ENCODE measurements at regions not wholly inside any gene's neighbourhood (a gene's known extent, or its start where the extent isn't known, plus 50 kb on each side); places are given as distances from the start of the nearest gene placed in this dataset.
"Not testable (repeated sequence)": the region's sequence is repeated elsewhere in the genome, so short reads cannot be mapped to it uniquely, and the experiment has no call there.

GRCh38 chrX:121755541-121755940, 708.1 kb downstream of the GLUD2 start:
- TF ChIP-seq CTCF (IDR thresholded peaks at IDR 0.05), result no peak
- TF ChIP-seq POLR2A (IDR thresholded peaks at IDR 0.05), result no peak
- intact Hi-C loops (cut with DNase I), result no loop called here

GRCh38 chrX:121761845-121762244, 714.4 kb downstream of the GLUD2 start:
- intact Hi-C loops (cut with DNase I), result no loop called here
- DNase-seq (no peak), ATAC-seq (no peak)
- Histone ChIP-seq H3K36me3 (no peaks in the 10 kb centered on the region), H3K27me3 (no peaks in the 10 kb centered on the region), H3K27ac (no peak overlapping the region), H3K9me3 (no peaks in the 10 kb centered on the region), H3K4me1 (no peaks in the 10 kb centered on the region), H3K4me3 (no peak overlapping the region)
- WGBS (ENCODE audit: insufficient coverage, low coverage, low lambda C conversion rate, missing lambda C conversion rate), result 65% methylated on average over 6 of the region's 6 CpGs
- TF ChIP-seq POLR2A (IDR thresholded peaks at IDR 0.05) (no peak), CTCF (IDR thresholded peaks at IDR 0.05) (no peak)

More at GRCh38 chrX:121755541-121755940, 708.1 kb downstream of the GLUD2 start:
- DNase-seq (no peak), ATAC-seq (no peak)
- Histone ChIP-seq H3K4me1 (no peaks in the 10 kb centered on the region), H3K9me3 (no peaks in the 10 kb centered on the region), H3K36me3 (no peaks in the 10 kb centered on the region), H3K27me3 (no peaks in the 10 kb centered on the region), H3K4me3 (no peak overlapping the region), H3K27ac (no peak overlapping the region)
- 33% methylated on average over 3 of the region's 3 CpGs for WGBS (ENCODE audit: insufficient coverage, low coverage, low lambda C conversion rate, missing lambda C conversion rate)

GRCh38 chrX:121763671-121764070, 716.3 kb downstream of the GLUD2 start:
- intact Hi-C loops (cut with DNase I), result no loop called here
- no peaks in the 10 kb centered on the region for H3K27me3 ChIP-seq
- no peak overlapping the region for H3K4me3 ChIP-seq
- no peaks in the 10 kb centered on the region for H3K9me3 ChIP-seq
- WGBS (ENCODE audit: insufficient coverage, low coverage, low lambda C conversion rate, missing lambda C conversion rate), result 80% methylated on average over 4 of the region's 4 CpGs
- H3K27ac ChIP-seq, result no peak overlapping the region
- TF ChIP-seq CTCF (IDR thresholded peaks at IDR 0.05) (no peak), POLR2A (IDR thresholded peaks at IDR 0.05) (no peak)
- no peaks in the 10 kb centered on the region for H3K4me1 ChIP-seq
- ATAC-seq (no peak), DNase-seq (no peak)
- no peaks in the 10 kb centered on the region for H3K36me3 ChIP-seq

GRCh38 chrX:121768210-121768609, 720.8 kb downstream of the GLUD2 start:
- intact Hi-C loops (cut with DNase I); H3K36me3 ChIP-seq; H3K27ac ChIP-seq; H3K27me3 ChIP-seq; H3K9me3 ChIP-seq; H3K4me1 ChIP-seq; DNase-seq; ATAC-seq; H3K4me3 ChIP-seq: not testable (repeated sequence)
- 50% methylated on average over 3 of the region's 3 CpGs for WGBS (ENCODE audit: insufficient coverage, low coverage, low lambda C conversion rate, missing lambda C conversion rate)

- ATAC-seq, result no peak
Measured at GRCh38 chrX:121781991-121782390, 734.6 kb downstream of the GLUD2 start.

More at GRCh38 chrX:121781991-121782390, 734.6 kb downstream of the GLUD2 start:
- H3K36me3 ChIP-seq, result no peaks in the 10 kb centered on the region
- no peak overlapping the region for H3K27ac ChIP-seq
- intact Hi-C loops (cut with DNase I), result no loop called here
- TF ChIP-seq POLR2A (IDR thresholded peaks at IDR 0.05), result no peak
- TF ChIP-seq CTCF (IDR thresholded peaks at IDR 0.05), result no peak
- H3K4me1 ChIP-seq, result no peaks in the 10 kb centered on the region
- DNase-seq, result no peak
- H3K27me3 ChIP-seq, result no peaks in the 10 kb centered on the region
- H3K4me3 ChIP-seq, result no peak overlapping the region
- H3K9me3 ChIP-seq, result no peaks in the 10 kb centered on the region
